ENCODE measurements at regions not wholly inside any gene's neighbourhood (a gene's known extent, or its start where the extent isn't known, plus 50 kb on each side); places are given as distances from the start of the nearest gene placed in this dataset.

- Histone ChIP-seq H3K9me2 (ENCODE audit: insufficient read depth, low read length) (no peaks in the 10 kb centered on the region), H3K4me1 (ENCODE audit: insufficient read depth, low read length, poor library complexity, severe bottlenecking) (no peaks in the 10 kb centered on the region), H4K20me1 (ENCODE audit: insufficient read depth, low read length) (no peaks in the 10 kb centered on the region), H3K9me3 (ENCODE audit: low read length) (no peaks in the 10 kb centered on the region), H3K4me3 (ENCODE audit: low read depth, low read length, poor library complexity, severe bottlenecking) (no peak overlapping the region), H2AFZ (ENCODE audit: low read length) (no peak overlapping the region), H3K79me2 (ENCODE audit: insufficient read depth, low read depth, low read length) (no peaks in the 10 kb centered on the region), H3K4me2 (ENCODE audit: low read length) (no peak overlapping the region), H3K36me3 (ENCODE audit: insufficient read depth, low read length) (no peaks in the 10 kb centered on the region), H3K27ac (ENCODE audit: low read depth, low read length, poor library complexity, severe bottlenecking) (no peak overlapping the region)
- DNase-seq (ENCODE audit: low spot score), result no peak
- TF ChIP-seq CTCF (conservative IDR thresholded peaks at IDR 0.05; ENCODE audit: low read length) (no peak), EZH2phosphoT487 (IDR thresholded peaks at IDR 0.05; ENCODE audit: borderline replicate concordance, low read depth, low read length) (no peak)
- BruUV-seq (replicated peaks), result no TSS peak
- CTCF ChIA-PET (ENCODE audit: unreplicated experiment), result no interaction called here
- intact Hi-C loops (cut with micrococcal nuclease; ENCODE audit: unreplicated experiment), result no loop called here
- POLR2A ChIA-PET, result no interaction called here
Measured at GRCh38 chr4:57710053-57710452, 599.9 kb upstream of the IGFBP7 start.

- intact Hi-C loops (cut with micrococcal nuclease; ENCODE audit: unreplicated experiment), result no loop called here
- Histone ChIP-seq H2AFZ (ENCODE audit: low read length) (no peak overlapping the region), H3K36me3 (ENCODE audit: insufficient read depth, low read length) (no peaks in the 10 kb centered on the region), H3K9me2 (ENCODE audit: insufficient read depth, low read length) (no peaks in the 10 kb centered on the region), H4K20me1 (ENCODE audit: insufficient read depth, low read length) (no peaks in the 10 kb centered on the region), H3K4me2 (ENCODE audit: low read length) (no peak overlapping the region), H3K9me3 (ENCODE audit: low read length) (no peaks in the 10 kb centered on the region), H3K79me2 (ENCODE audit: insufficient read depth, low read depth, low read length) (no peaks in the 10 kb centered on the region), H3K4me1 (ENCODE audit: insufficient read depth, low read length, poor library complexity, severe bottlenecking) (no peaks in the 10 kb centered on the region), H3K27ac (ENCODE audit: low read depth, low read length, poor library complexity, severe bottlenecking) (no peak overlapping the region), H3K4me3 (ENCODE audit: low read depth, low read length, poor library complexity, severe bottlenecking) (no peak overlapping the region)
- ChIA-PET POLR2A (no interaction called here), CTCF (ENCODE audit: unreplicated experiment) (no interaction called here)
- no TSS peak for BruUV-seq (replicated peaks)
- DNase-seq (ENCODE audit: low spot score), result no peak
- TF ChIP-seq EZH2phosphoT487 (IDR thresholded peaks at IDR 0.05; ENCODE audit: borderline replicate concordance, low read depth, low read length) (no peak), CTCF (conservative IDR thresholded peaks at IDR 0.05; ENCODE audit: low read length) (no peak)
Measured at GRCh38 chr4:57691370-57691769, 581.2 kb upstream of the IGFBP7 start.

GRCh38 chr4:57689693-57690205 lies 579.6 kb upstream of the IGFBP7 start:
- no TSS peak for BruUV-seq (replicated peaks)
- POLR2A ChIA-PET, result no interaction called here
- TF ChIP-seq EZH2phosphoT487 (IDR thresholded peaks at IDR 0.05; ENCODE audit: borderline replicate concordance, low read depth, low read length) (no peak), CTCF (conservative IDR thresholded peaks at IDR 0.05; ENCODE audit: low read length) (no peak)
- Histone ChIP-seq H3K9me3 (ENCODE audit: low read length) (no peaks in the 10 kb centered on the region), H2AFZ (ENCODE audit: low read length) (no peak overlapping the region), H4K20me1 (ENCODE audit: insufficient read depth, low read length) (no peaks in the 10 kb centered on the region), H3K27ac (ENCODE audit: low read depth, low read length, poor library complexity, severe bottlenecking) (no peak overlapping the region), H3K9me2 (ENCODE audit: insufficient read depth, low read length) (no peaks in the 10 kb centered on the region), H3K4me3 (ENCODE audit: low read depth, low read length, poor library complexity, severe bottlenecking) (no peak overlapping the region), H3K79me2 (ENCODE audit: insufficient read depth, low read depth, low read length) (no peaks in the 10 kb centered on the region), H3K36me3 (ENCODE audit: insufficient read depth, low read length) (no peaks in the 10 kb centered on the region), H3K4me1 (ENCODE audit: insufficient read depth, low read length, poor library complexity, severe bottlenecking) (no peaks in the 10 kb centered on the region), H3K4me2 (ENCODE audit: low read length) (no peak overlapping the region)
- no peak for DNase-seq (ENCODE audit: low spot score)
- intact Hi-C loops (cut with micrococcal nuclease; ENCODE audit: unreplicated experiment), result no loop called here
- CTCF ChIA-PET (ENCODE audit: unreplicated experiment), result no interaction called here
